ENCODE measurements at regions not wholly inside any gene's neighbourhood (a gene's known extent, or its start where the extent isn't known, plus 50 kb on each side); places are given as distances from the start of the nearest gene placed in this dataset.

DNA sequence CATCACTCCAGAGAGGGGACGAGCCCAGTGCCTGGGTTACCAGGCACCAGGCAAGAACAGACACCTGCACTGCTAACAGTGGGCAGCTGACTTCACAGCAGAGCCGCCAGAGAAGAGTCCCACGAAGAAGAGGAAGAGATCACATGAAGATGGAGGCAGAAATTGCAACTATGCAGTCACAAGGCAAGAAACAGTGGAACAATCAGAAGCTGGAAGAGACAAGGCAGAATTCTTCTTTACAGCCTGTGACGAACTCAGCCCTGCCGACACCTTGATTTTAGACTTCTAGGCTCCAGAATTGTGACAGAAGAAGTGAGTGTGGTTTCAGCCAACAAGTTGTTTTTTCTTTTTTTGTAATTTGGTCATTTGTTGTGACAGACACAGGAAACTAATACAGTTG lies 59.2 kb downstream of the IL12A start:
- CTCF ChIA-PET = interaction anchor here (0.6 to 4.9 kb wide), 5 partner anchors 8 to 365 kb away, joined by 3 to 32 read pairs (median 3); no protein-coding TSS in a partner anchor
- H3K27ac ChIP-seq = 0 out of 6 replicates have a peak overlapping the region, but pooled peaks of 1 of the 2 experiments have one; percentile 7
- ATAC-seq (no peak), DNase-seq (ENCODE audit: low read depth in 1 of 2, low spot score in 1 of 2) (no peak), FAIRE-seq (no peak)
- H3K4me3 ChIP-seq = no peak overlapping the region
- no peaks in the 10 kb centered on the region for H3K4me1 ChIP-seq
- no peak overlapping the region for H3K4me2 ChIP-seq
- no peak for TF ChIP-seq MYC (IDR thresholded peaks at IDR 0.05; ENCODE audit: borderline replicate concordance, low read length)
- TF ChIP-seq KDM1A (IDR thresholded peaks at IDR 0.05; ENCODE audit: low read depth) = no peak
- TF ChIP-seq, protein P1, sequence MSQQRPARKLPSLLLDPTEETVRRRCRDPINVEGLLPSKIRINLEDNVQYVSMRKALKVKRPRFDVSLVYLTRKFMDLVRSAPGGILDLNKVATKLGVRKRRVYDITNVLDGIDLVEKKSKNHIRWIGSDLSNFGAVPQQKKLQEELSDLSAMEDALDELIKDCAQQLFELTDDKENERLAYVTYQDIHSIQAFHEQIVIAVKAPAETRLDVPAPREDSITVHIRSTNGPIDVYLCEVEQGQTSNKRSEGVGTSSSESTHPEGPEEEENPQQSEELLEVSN (IDR thresholded peaks at IDR 0.05; ENCODE audit: borderline replicate concordance, low read depth) = no peak
- no peak for TF ChIP-seq RNF2 (IDR thresholded peaks at IDR 0.05; ENCODE audit: borderline replicate concordance, low read depth)
- TF ChIP-seq TFCP2L1 (CRISPR knock-in tag; IDR thresholded peaks at IDR 0.05) = no peak
- TF ChIP-seq HOXA7 (CRISPR knock-in tag; IDR thresholded peaks at IDR 0.05) = no peak
- TF ChIP-seq, protein P2, sequence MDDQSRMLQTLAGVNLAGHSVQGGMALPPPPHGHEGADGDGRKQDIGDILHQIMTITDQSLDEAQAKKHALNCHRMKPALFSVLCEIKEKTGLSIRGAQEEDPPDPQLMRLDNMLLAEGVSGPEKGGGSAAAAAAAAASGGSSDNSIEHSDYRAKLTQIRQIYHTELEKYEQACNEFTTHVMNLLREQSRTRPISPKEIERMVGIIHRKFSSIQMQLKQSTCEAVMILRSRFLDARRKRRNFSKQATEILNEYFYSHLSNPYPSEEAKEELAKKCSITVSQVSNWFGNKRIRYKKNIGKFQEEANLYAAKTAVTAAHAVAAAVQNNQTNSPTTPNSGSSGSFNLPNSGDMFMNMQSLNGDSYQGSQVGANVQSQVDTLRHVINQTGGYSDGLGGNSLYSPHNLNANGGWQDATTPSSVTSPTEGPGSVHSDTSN (IDR thresholded peaks at IDR 0.05) = no peak
- no peak for TF ChIP-seq RAD21 (conservative IDR thresholded peaks at IDR 0.05 in 1 of 2, IDR thresholded peaks at IDR 0.05 in 1 of 2)
- TF ChIP-seq FOXS1 (CRISPR knock-in tag; IDR thresholded peaks at IDR 0.05) = no peak
- no peak for TF ChIP-seq CEBPB (IDR thresholded peaks at IDR 0.05)
- TF ChIP-seq CBX2 (IDR thresholded peaks at IDR 0.05; ENCODE audit: borderline replicate concordance, low read depth) = no peak
- no peak for TF ChIP-seq FOSB (CRISPR knock-in tag; IDR thresholded peaks at IDR 0.05)
- TF ChIP-seq, protein P3, sequence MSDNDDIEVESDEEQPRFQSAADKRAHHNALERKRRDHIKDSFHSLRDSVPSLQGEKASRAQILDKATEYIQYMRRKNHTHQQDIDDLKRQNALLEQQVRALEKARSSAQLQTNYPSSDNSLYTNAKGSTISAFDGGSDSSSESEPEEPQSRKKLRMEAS (IDR thresholded peaks at IDR 0.05) = no peak
- TF ChIP-seq ZNF302 (CRISPR knock-in tag; IDR thresholded peaks at IDR 0.05) = no peak
- TF ChIP-seq HOXB5 (CRISPR knock-in tag; IDR thresholded peaks at IDR 0.05) = no peak
- TF ChIP-seq NR3C1 (IDR thresholded peaks at IDR 0.05) = no peak
- no peak for TF ChIP-seq RFX5 (IDR thresholded peaks at IDR 0.05)
- TF ChIP-seq JUNB (IDR thresholded peaks at IDR 0.05) = no peak
- TF ChIP-seq, protein P4, sequence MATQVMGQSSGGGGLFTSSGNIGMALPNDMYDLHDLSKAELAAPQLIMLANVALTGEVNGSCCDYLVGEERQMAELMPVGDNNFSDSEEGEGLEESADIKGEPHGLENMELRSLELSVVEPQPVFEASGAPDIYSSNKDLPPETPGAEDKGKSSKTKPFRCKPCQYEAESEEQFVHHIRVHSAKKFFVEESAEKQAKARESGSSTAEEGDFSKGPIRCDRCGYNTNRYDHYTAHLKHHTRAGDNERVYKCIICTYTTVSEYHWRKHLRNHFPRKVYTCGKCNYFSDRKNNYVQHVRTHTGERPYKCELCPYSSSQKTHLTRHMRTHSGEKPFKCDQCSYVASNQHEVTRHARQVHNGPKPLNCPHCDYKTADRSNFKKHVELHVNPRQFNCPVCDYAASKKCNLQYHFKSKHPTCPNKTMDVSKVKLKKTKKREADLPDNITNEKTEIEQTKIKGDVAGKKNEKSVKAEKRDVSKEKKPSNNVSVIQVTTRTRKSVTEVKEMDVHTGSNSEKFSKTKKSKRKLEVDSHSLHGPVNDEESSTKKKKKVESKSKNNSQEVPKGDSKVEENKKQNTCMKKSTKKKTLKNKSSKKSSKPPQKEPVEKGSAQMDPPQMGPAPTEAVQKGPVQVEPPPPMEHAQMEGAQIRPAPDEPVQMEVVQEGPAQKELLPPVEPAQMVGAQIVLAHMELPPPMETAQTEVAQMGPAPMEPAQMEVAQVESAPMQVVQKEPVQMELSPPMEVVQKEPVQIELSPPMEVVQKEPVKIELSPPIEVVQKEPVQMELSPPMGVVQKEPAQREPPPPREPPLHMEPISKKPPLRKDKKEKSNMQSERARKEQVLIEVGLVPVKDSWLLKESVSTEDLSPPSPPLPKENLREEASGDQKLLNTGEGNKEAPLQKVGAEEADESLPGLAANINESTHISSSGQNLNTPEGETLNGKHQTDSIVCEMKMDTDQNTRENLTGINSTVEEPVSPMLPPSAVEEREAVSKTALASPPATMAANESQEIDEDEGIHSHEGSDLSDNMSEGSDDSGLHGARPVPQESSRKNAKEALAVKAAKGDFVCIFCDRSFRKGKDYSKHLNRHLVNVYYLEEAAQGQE (IDR thresholded peaks at IDR 0.05) = no peak
- no peak for TF ChIP-seq GATA3 (IDR thresholded peaks at IDR 0.05; ENCODE audit: borderline replicate concordance)
- POLR2A ChIA-PET = no interaction called here
- 63% methylated on average over 5 of the region's 5 CpGs for WGBS (ENCODE audit: missing lambda C conversion rate)
- H3K9me3 ChIP-seq = no peaks in the 10 kb centered on the region

DNA sequence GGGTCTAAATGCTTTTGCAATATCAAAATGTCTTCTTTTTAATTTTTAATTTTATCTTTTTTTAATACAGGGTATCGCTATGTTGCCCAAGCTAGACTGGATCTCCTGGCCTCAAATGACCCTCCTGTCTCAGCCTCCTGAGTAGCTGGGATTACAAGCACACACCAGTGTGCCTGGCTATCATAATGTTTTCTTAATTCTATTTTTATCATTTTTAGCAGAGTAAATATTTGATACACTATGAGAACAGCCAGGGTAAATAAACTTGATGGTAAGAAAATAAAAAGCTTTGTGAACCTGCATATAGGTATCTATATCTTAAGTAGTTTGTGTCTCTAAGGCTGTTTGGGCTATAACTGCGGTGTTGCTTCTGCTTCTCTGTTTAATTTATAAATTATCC lies 60.4 kb downstream of the IL12A start:
- no peak overlapping the region for H3K27ac ChIP-seq
- TF ChIP-seq SMC3 (IDR thresholded peaks at IDR 0.05) (no peak), ESRRA (IDR thresholded peaks at IDR 0.05; ENCODE audit: borderline replicate concordance, low read length) (no peak), POLR2AphosphoS2 (conservative IDR thresholded peaks at IDR 0.05; ENCODE audit: low read length) (no peak)
- TF ChIP-seq, protein P3 (IDR thresholded peaks at IDR 0.05) = no peak
- FAIRE-seq = no peak
- H3K4me2 ChIP-seq = no peak overlapping the region
- no peaks in the 10 kb centered on the region for H3K9me3 ChIP-seq
- no peak for ATAC-seq
- CTCF ChIA-PET = interaction anchor here (2.6 to 4.9 kb wide), 2 partner anchors 9 to 16 kb away, joined by 8 to 32 read pairs; no protein-coding TSS in a partner anchor
- POLR2A ChIA-PET = no interaction called here
- 87% methylated on average over 2 of the region's 2 CpGs for WGBS (ENCODE audit: missing lambda C conversion rate)
- H3K4me3 ChIP-seq = no peak overlapping the region
- no peak for DNase-seq (ENCODE audit: low read depth in 1 of 2, low spot score in 1 of 2)
- no peaks in the 10 kb centered on the region for H3K4me1 ChIP-seq
